Left lung (tissue), 4 donors: ENCODE measurements at regions not wholly inside any gene's neighbourhood (a gene's known extent, or its start where the extent isn't known, plus 50 kb on each side); places are given as distances from the start of the nearest gene placed in this dataset.

Experiments
- ATAC-seq: fragments of 200-7000 bp; cut with Tn5 transposase; one replicate; pipeline ENCODE4 v1.9.1; 2020; ENCODE audit warnings: moderate library complexity
- DNase-seq, 4 donors: peaks; one replicate each; pipeline ENCODE4 v3.0.0-alpha.2; 2013 to 2020
- H3K27ac ChIP-seq, 2 donors: fragments of 200-600 bp; sonication (generic) in 1 of 2; one replicate each; pipeline versions ENCODE4 v1.5.0 to v1.8.0; 2020 to 2021
- H3K27me3 ChIP-seq, 2 donors: fragments of 200-600 bp; sonication (generic) in 1 of 2; one replicate each; pipeline versions ENCODE4 v1.5.0 to v1.8.0; 2020 to 2021
- H3K36me3 ChIP-seq, 2 donors: fragments of 200-600 bp; sonication (generic) in 1 of 2; one replicate each; pipeline versions ENCODE4 v1.5.0 to v1.8.0; 2020 to 2021
- H3K4me1 ChIP-seq, 2 donors: fragments of 200-600 bp; one replicate each; pipeline ENCODE4 v1.8.0; 2021
- H3K4me3 ChIP-seq, 2 donors: fragments of 200-600 bp; sonication (generic) in 1 of 2; one replicate each; pipeline versions ENCODE4 v1.5.0 to v1.8.0; 2020 to 2021; ENCODE audit warnings: mild to moderate bottlenecking in 1 of 2
- H3K9me3 ChIP-seq, 2 donors: fragments of 200-600 bp; sonication (generic) in 1 of 2; one replicate each; pipeline versions ENCODE4 v1.5.0 to v1.8.0; 2020 to 2021
- CTCF ChIP-seq, 2 donors: fragments of 200-600 bp; sonication (generic) in 1 of 2; IDR thresholded peaks; one replicate each; pipeline versions ENCODE4 v1.5.0 to v1.8.0; 2021; ENCODE audit warnings: antibody characterized with exemption in 2 of 2
- intact Hi-C, 2 donors: fragments of 100-400 bp; cut with DNase I; formaldehyde crosslinking; loops; one replicate each; pipeline versions ENCODE4 v1.11.2 to v1.14.2; 2022
- donor health status: DM: no; HTN: yes; CAD: no.
- donor health status: DM: no; HTN: no; CAD: no.

- H3K4me1 ChIP-seq: peaks cover 0 to 6% of the 10 kb centered on the region in 2 donors
- no peak for DNase-seq
- no peaks in the 10 kb centered on the region for H3K36me3 ChIP-seq
- H3K27me3 ChIP-seq: no peaks in the 10 kb centered on the region
- intact Hi-C loops: no loop called here
- no peak overlapping the region for H3K27ac ChIP-seq
- no peak for ATAC-seq
- TF ChIP-seq CTCF (IDR thresholded peaks at IDR 0.05): no peak
- H3K4me3 ChIP-seq: no peak overlapping the region
- no peaks in the 10 kb centered on the region for H3K9me3 ChIP-seq
Measured at GRCh38 chr6:156650896-156651390, 126.2 kb upstream of the ARID1B start.

- ATAC-seq: no peak
- intact Hi-C loops: no loop called here
- TF ChIP-seq CTCF (IDR thresholded peaks at IDR 0.05): no peak
Measured at GRCh38 chr6:156648616-156649015, 128.6 kb upstream of the ARID1B start.

GRCh38 chr6:156647991-156648390 lies 129.2 kb upstream of the ARID1B start:
- no peaks in the 10 kb centered on the region for H3K36me3 ChIP-seq
- no peak for TF ChIP-seq CTCF (IDR thresholded peaks at IDR 0.05)
- intact Hi-C loops: no loop called here
- H3K27me3 ChIP-seq: no peaks in the 10 kb centered on the region
- no peak overlapping the region for H3K27ac ChIP-seq
- DNase-seq (no peak), ATAC-seq (no peak)
- H3K4me3 ChIP-seq: no peak overlapping the region
- peaks cover 0 to 6% of the 10 kb centered on the region in 2 donors for H3K4me1 ChIP-seq
- no peaks in the 10 kb centered on the region for H3K9me3 ChIP-seq

More at GRCh38 chr6:156648616-156649015, 128.6 kb upstream of the ARID1B start:
- Histone ChIP-seq H3K36me3 (no peaks in the 10 kb centered on the region), H3K4me1 (peaks cover 0 to 6% of the 10 kb centered on the region in 2 donors), H3K27me3 (no peaks in the 10 kb centered on the region), H3K4me3 (no peak overlapping the region), H3K9me3 (no peaks in the 10 kb centered on the region), H3K27ac (no peak overlapping the region)
- no peak for DNase-seq

GRCh38 chr6:156647140-156647784 lies 129.9 kb upstream of the ARID1B start:
- TF ChIP-seq CTCF (IDR thresholded peaks at IDR 0.05): no peak
- H3K4me1 ChIP-seq: peaks cover 0 to 6% of the 10 kb centered on the region in 2 donors
- H3K36me3 ChIP-seq: no peaks in the 10 kb centered on the region
- ATAC-seq (no peak), DNase-seq (no peak)
- H3K27ac ChIP-seq: no peak overlapping the region
- intact Hi-C loops: no loop called here
- H3K9me3 ChIP-seq: no peaks in the 10 kb centered on the region
- no peaks in the 10 kb centered on the region for H3K27me3 ChIP-seq
- H3K4me3 ChIP-seq: no peak overlapping the region

GRCh38 chr6:156646496-156646895 lies 130.7 kb upstream of the ARID1B start:
- H3K4me1 ChIP-seq: peaks cover 0 to 6% of the 10 kb centered on the region in 2 donors
- no peak overlapping the region for H3K4me3 ChIP-seq
- ATAC-seq (no peak), DNase-seq (no peak)
- intact Hi-C loops: no loop called here
- no peak overlapping the region for H3K27ac ChIP-seq
- H3K9me3 ChIP-seq: peaks cover 0 to 2% of the 10 kb centered on the region in 2 donors
- H3K27me3 ChIP-seq: no peaks in the 10 kb centered on the region
- TF ChIP-seq CTCF (IDR thresholded peaks at IDR 0.05): no peak
- H3K36me3 ChIP-seq: no peaks in the 10 kb centered on the region
